Mesendoderm (in vitro differentiated cells): ENCODE measurements at regions not wholly inside any gene's neighbourhood (a gene's known extent, or its start where the extent isn't known, plus 50 kb on each side); places are given as distances from the start of the nearest gene placed in this dataset.

Experiments
- DNase-seq: peaks from one replicate; pipeline ENCODE4 v3.0.0; 2013
- H2AK5ac ChIP-seq: 2 replicates; pipeline ENCODE4 v1.6.1; 2013; ENCODE audit warnings: low read length, inconsistent platforms
- H2BK120ac ChIP-seq: 2 replicates; pipeline ENCODE4 v1.6.1; 2013; ENCODE audit warnings: low read depth, mild to moderate bottlenecking, low read length, moderate library complexity, mixed read lengths
- H2BK15ac ChIP-seq: replicated peaks from 2 replicates; pipeline ENCODE4 v1.6.1; 2013; ENCODE audit warnings: low read depth, mild to moderate bottlenecking, moderate library complexity
- H2BK5ac ChIP-seq: 2 replicates; pipeline ENCODE4 v1.6.1; 2013; ENCODE audit warnings: low read length, inconsistent platforms
- H3K18ac ChIP-seq: 2 replicates; pipeline ENCODE4 v1.6.1; 2013; ENCODE audit warnings: mild to moderate bottlenecking, low read length, mixed read lengths
- H3K23ac ChIP-seq: one replicate; pipeline ENCODE4 v1.6.1; 2013; ENCODE audit warnings: low read length
- H3K27ac ChIP-seq: 2 replicates; pipeline ENCODE4 v1.5.1; 2013; ENCODE audit warnings: low read depth, mild to moderate bottlenecking, inconsistent platforms, low read length, moderate library complexity
- H3K27me3 ChIP-seq: 2 replicates; pipeline ENCODE4 v1.6.1; 2013; ENCODE audit warnings: low read length, control low read depth, mild to moderate bottlenecking, inconsistent platforms; ENCODE audit not compliant: insufficient read depth, poor library complexity
- H3K36me3 ChIP-seq: 2 replicates; pipeline ENCODE4 v1.6.1; 2013; ENCODE audit warnings: low read length, inconsistent platforms; ENCODE audit not compliant: control insufficient read depth, insufficient read depth
- H3K4ac ChIP-seq: one replicate; pipeline ENCODE4 v1.6.1; 2013; ENCODE audit warnings: low read depth, mild to moderate bottlenecking, low read length, moderate library complexity
- H3K4me1 ChIP-seq: 2 replicates; pipeline ENCODE4 v1.6.1; 2013; ENCODE audit warnings: low read depth, low read length, inconsistent platforms; ENCODE audit not compliant: control insufficient read depth
- H3K4me2 ChIP-seq: 2 replicates; pipeline ENCODE4 v1.6.1; 2013; ENCODE audit warnings: low read length
- H3K4me3 ChIP-seq: 2 replicates; pipeline ENCODE4 v1.5.1; 2013; ENCODE audit warnings: mild to moderate bottlenecking, low read length
- H3K56ac ChIP-seq: one replicate; pipeline ENCODE4 v1.6.1; 2013; ENCODE audit warnings: low read length
- H3K79me1 ChIP-seq: 2 replicates; pipeline ENCODE4 v1.6.1; 2013; ENCODE audit warnings: low read length, inconsistent platforms
- H3K79me2 ChIP-seq: 2 replicates; pipeline ENCODE4 v1.6.1; 2013; ENCODE audit warnings: mild to moderate bottlenecking, low read length; ENCODE audit not compliant: control insufficient read depth, insufficient read depth
- H3K9ac ChIP-seq: 2 replicates; pipeline ENCODE4 v1.6.1; 2013; ENCODE audit warnings: low read length, inconsistent platforms
- H4K5ac ChIP-seq: one replicate; pipeline ENCODE4 v1.6.1; 2013; ENCODE audit warnings: low read length
- H4K8ac ChIP-seq: one replicate; pipeline ENCODE4 v1.6.1; 2013; ENCODE audit warnings: low read depth, mild to moderate bottlenecking, control low read depth, low read length, moderate library complexity
- WGBS: extraction: QIAGEN DNeasy Blood & Tissue Kit; methylation state at CpG from one replicate; pipeline ENCODE4 v1.1.7; 2013; ENCODE audit warnings: low lambda C conversion rate, missing lambda C conversion rate; ENCODE audit not compliant: insufficient coverage; ENCODE audit errors: extremely low coverage; 5-methylcytosine and 5-hydroxymethylcytosine counted together

- H3K27ac ChIP-seq: no peak overlapping the region
- H2BK120ac ChIP-seq: no peak overlapping the region
- H3K79me2 ChIP-seq: no peaks in the 10 kb centered on the region
- H2BK5ac ChIP-seq: no peak overlapping the region
- no peak overlapping the region for H3K23ac ChIP-seq
- H2AK5ac ChIP-seq: no peak overlapping the region
- no peaks in the 10 kb centered on the region for H3K27me3 ChIP-seq
- no peak overlapping the region for H3K9ac ChIP-seq
- no peak overlapping the region for H3K4ac ChIP-seq
- no peak overlapping the region for H4K8ac ChIP-seq
- no peaks in the 10 kb centered on the region for H3K36me3 ChIP-seq
- H3K79me1 ChIP-seq: no peaks in the 10 kb centered on the region
- no peak for DNase-seq
- H3K4me3 ChIP-seq: no peak overlapping the region
- no peak overlapping the region for H2BK15ac ChIP-seq
- no CpG with 5 or more reads among the region's 2 CpGs for WGBS
- H4K5ac ChIP-seq: no peak overlapping the region
- no peak overlapping the region for H3K4me2 ChIP-seq
- H3K4me1 ChIP-seq: no peaks in the 10 kb centered on the region
- H3K56ac ChIP-seq: no peak overlapping the region
- no peak overlapping the region for H3K18ac ChIP-seq
These were observed 650.7 kb downstream of the FAM181B start for GRCh38 chr11:82082976-82083375.

DNA sequence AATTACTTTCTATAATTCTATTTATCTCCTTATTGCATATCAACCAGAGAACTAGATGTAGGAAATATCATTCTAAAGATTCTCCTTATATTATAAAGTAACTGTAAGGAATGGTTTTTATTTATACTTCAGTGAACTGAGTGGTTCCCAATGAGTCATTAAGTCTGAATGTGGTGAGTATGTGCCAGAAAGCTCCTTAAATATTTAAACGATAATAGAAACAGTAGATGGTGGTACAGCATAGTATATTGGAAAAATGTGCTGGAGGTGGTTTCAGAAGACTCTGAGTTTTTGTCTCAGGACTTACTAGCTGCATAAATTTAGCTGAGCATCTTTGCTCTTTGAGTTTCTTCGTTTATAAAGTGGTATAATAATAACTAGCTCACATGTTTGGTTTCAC, 653.5 kb downstream of the FAM181B start:
- no peak for DNase-seq
- Histone ChIP-seq H3K79me2 (no peaks in the 10 kb centered on the region), H3K18ac (no peak overlapping the region), H3K56ac (no peak overlapping the region), H2BK120ac (no peak overlapping the region), H3K36me3 (no peaks in the 10 kb centered on the region), H3K79me1 (no peaks in the 10 kb centered on the region), H4K8ac (no peak overlapping the region), H3K4me2 (no peak overlapping the region), H3K9ac (no peak overlapping the region), H3K27me3 (no peaks in the 10 kb centered on the region), H3K4me3 (no peak overlapping the region), H3K4ac (no peak overlapping the region), H4K5ac (no peak overlapping the region), H3K27ac (no peak overlapping the region), H2BK5ac (no peak overlapping the region), H2BK15ac (no peak overlapping the region), H2AK5ac (no peak overlapping the region), H3K4me1 (no peaks in the 10 kb centered on the region), H3K23ac (no peak overlapping the region)
- no CpG with 5 or more reads among the region's 2 CpGs for WGBS

- H3K27me3 ChIP-seq: no peaks in the 10 kb centered on the region
- H2AK5ac ChIP-seq: no peak overlapping the region
- no peak overlapping the region for H3K18ac ChIP-seq
- no peak overlapping the region for H3K23ac ChIP-seq
- H3K4me2 ChIP-seq: no peak overlapping the region
- H3K4me1 ChIP-seq: no peaks in the 10 kb centered on the region
- H2BK5ac ChIP-seq: no peak overlapping the region
- H3K36me3 ChIP-seq: no peaks in the 10 kb centered on the region
- H4K5ac ChIP-seq: no peak overlapping the region
- H3K4ac ChIP-seq: no peak overlapping the region
- H3K79me1 ChIP-seq: no peaks in the 10 kb centered on the region
- no peak for DNase-seq
- no peak overlapping the region for H3K27ac ChIP-seq
- no peak overlapping the region for H3K56ac ChIP-seq
- no peak overlapping the region for H3K4me3 ChIP-seq
- H2BK120ac ChIP-seq: no peak overlapping the region
- no peaks in the 10 kb centered on the region for H3K79me2 ChIP-seq
- H2BK15ac ChIP-seq: no peak overlapping the region
- no CpG with 5 or more reads among the region's 3 CpGs for WGBS
- no peak overlapping the region for H4K8ac ChIP-seq
- H3K9ac ChIP-seq: no peak overlapping the region
These were observed 657.5 kb downstream of the FAM181B start for GRCh38 chr11:82076126-82076525.

DNA sequence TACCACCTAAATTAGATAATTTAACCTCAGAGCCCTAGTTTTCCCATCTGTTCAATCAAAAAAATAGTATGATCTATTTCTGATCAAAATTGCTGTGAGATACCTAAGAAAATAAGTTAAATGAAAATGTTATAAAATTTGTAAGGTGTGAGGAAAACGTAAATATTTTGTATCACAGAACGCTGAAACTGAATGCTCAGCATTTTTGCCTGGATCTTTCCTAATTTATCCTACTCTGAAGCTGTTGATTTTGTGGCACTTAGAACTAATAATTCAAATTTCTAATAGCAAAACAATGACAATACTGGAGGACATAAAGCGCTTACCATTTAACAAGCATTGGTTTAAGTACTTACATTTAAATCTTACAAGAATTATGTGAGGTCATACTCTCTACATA, 674.2 kb downstream of the FAM181B start:
- Histone ChIP-seq H3K36me3 (no peaks in the 10 kb centered on the region), H3K56ac (no peak overlapping the region), H2AK5ac (no peak overlapping the region), H3K4ac (no peak overlapping the region), H3K4me3 (no peak overlapping the region), H3K27ac (no peak overlapping the region), H3K27me3 (no peaks in the 10 kb centered on the region), H4K5ac (no peak overlapping the region), H3K79me2 (no peaks in the 10 kb centered on the region), H2BK120ac (no peak overlapping the region), H3K18ac (no peak overlapping the region), H3K79me1 (no peaks in the 10 kb centered on the region), H2BK5ac (no peak overlapping the region), H3K4me2 (no peak overlapping the region), H4K8ac (no peak overlapping the region), H3K9ac (no peak overlapping the region), H3K23ac (no peak overlapping the region), H2BK15ac (no peak overlapping the region), H3K4me1 (no peaks in the 10 kb centered on the region)
- 100% methylated on average over 2 of the region's 3 CpGs for WGBS
- no peak for DNase-seq

DNA sequence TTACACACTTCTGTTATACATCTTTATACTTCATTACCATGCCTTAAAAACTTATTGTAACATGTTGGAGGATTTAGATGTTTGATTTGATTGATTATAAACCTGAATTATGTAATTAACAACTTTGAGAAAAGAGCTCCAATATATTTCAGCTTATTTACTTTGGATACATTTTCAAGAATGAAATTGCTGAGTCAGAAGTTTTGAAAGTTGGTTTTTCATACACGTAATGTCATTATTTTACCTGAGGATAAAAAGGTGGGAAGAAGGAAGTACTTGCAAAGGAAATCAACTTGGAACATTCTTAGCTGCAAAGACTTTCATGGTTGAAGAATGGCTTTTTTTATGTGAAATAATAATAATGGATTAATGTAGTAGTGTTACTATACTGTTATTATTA, 677.2 kb downstream of the FAM181B start:
- no peak overlapping the region for H2AK5ac ChIP-seq
- H3K18ac ChIP-seq: no peak overlapping the region
- no peaks in the 10 kb centered on the region for H3K36me3 ChIP-seq
- H3K23ac ChIP-seq: no peak overlapping the region
- H2BK120ac ChIP-seq: no peak overlapping the region
- DNase-seq: no peak
- no peaks in the 10 kb centered on the region for H3K79me2 ChIP-seq
- H3K4ac ChIP-seq: no peak overlapping the region
- H3K79me1 ChIP-seq: no peaks in the 10 kb centered on the region
- no peak overlapping the region for H3K4me2 ChIP-seq
- no CpG with 5 or more reads among the region's 1 CpG for WGBS
- no peak overlapping the region for H3K56ac ChIP-seq
- no peak overlapping the region for H4K8ac ChIP-seq
- H3K9ac ChIP-seq: no peak overlapping the region
- H3K4me3 ChIP-seq: no peak overlapping the region
- H2BK5ac ChIP-seq: no peak overlapping the region
- H3K27ac ChIP-seq: no peak overlapping the region
- no peaks in the 10 kb centered on the region for H3K4me1 ChIP-seq
- no peaks in the 10 kb centered on the region for H3K27me3 ChIP-seq
- H2BK15ac ChIP-seq: no peak overlapping the region
- H4K5ac ChIP-seq: no peak overlapping the region

DNA sequence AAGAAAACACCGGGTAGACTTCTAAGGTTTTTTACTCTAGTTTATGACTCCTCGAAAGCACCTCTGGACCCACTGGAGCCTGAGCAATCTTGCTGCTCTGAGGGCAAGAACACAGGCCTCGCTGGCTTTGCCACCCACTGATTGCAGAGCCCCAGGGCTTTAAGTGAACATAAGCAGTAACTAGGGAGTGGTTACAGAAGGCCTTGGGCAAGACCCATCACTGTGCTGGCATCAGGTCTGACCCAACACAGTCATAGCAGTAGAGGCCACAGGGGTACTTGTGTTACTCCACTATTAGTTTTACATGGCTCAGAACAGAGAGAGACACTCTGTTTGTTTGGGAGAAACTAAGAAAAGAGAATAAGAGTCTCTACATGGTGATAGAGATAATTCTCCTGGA, 684.5 kb downstream of the FAM181B start:
- no peak overlapping the region for H3K4me2 ChIP-seq
- H3K4me3 ChIP-seq: no peak overlapping the region
- no peak overlapping the region for H3K23ac ChIP-seq
- H2BK15ac ChIP-seq: no peak overlapping the region
- H3K56ac ChIP-seq: no peak overlapping the region
- whole genome bisulfite sequencing: no CpG with 5 or more reads among the region's 3 CpGs
- H2BK120ac ChIP-seq: no peak overlapping the region
- H3K4ac ChIP-seq: no peak overlapping the region
- no peak overlapping the region for H2AK5ac ChIP-seq
- no peak overlapping the region for H3K27ac ChIP-seq
- H3K36me3 ChIP-seq: no peaks in the 10 kb centered on the region
- no peak overlapping the region for H3K9ac ChIP-seq
- H4K8ac ChIP-seq: no peak overlapping the region
- no peak for DNase-seq
- no peak overlapping the region for H3K18ac ChIP-seq
- H3K27me3 ChIP-seq: no peaks in the 10 kb centered on the region
- H3K4me1 ChIP-seq: no peaks in the 10 kb centered on the region
- no peaks in the 10 kb centered on the region for H3K79me2 ChIP-seq
- H3K79me1 ChIP-seq: no peaks in the 10 kb centered on the region
- H2BK5ac ChIP-seq: no peak overlapping the region
- no peak overlapping the region for H4K5ac ChIP-seq
